SH-SY5Y (cell line): ENCODE measurements at regions not wholly inside any gene's neighbourhood (a gene's known extent, or its start where the extent isn't known, plus 50 kb on each side); places are given as distances from the start of the nearest gene placed in this dataset.

Experiments
- GATA2 ChIP-seq: IDR thresholded peaks from 2 replicates; pipeline ENCODE4 v1.6.1; 2011; ENCODE audit warnings: mild to moderate bottlenecking, low read depth, low read length
- GATA3 ChIP-seq: IDR thresholded peaks from 2 replicates; pipeline ENCODE4 v1.6.1; 2011; ENCODE audit warnings: low read depth, mild to moderate bottlenecking, low read length, moderate library complexity

DNA sequence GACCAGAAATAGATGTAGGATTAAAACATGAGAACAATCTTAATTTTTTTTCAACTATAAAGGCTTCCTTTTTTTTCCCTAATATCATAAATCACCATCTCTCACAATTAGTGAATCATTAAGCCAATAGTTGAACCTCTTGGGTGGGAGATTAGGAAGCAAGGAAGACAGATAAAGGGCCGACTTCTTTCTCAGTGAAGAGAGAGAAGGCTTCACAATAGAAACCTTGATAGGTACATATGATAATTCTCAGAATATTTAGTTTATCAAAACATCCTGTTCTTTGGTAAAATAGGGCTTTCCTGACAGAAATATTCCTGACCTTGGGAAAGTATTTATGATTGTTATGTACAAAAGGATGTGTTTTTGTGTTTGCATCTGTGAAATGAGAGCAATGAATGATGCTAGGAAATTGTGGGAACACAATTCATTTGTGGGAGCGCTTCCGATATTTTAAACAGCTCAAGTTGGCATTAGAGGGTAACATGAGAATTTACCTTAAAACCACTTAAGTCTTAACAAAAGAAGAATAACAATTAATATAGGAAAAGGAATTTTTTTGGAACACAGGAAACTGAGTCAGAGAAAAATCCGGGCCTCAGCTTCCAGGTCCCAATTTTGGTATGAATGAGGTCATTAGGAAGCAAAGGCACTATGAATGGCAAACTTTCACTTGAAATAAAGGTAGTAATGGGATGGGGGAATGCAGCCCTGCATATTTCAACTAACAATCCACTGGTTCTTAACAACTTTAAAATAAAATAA is 263.2 kb upstream of the TGFBR2 start:
- no peak for TF ChIP-seq GATA3
- TF ChIP-seq GATA2: no peak

DNA sequence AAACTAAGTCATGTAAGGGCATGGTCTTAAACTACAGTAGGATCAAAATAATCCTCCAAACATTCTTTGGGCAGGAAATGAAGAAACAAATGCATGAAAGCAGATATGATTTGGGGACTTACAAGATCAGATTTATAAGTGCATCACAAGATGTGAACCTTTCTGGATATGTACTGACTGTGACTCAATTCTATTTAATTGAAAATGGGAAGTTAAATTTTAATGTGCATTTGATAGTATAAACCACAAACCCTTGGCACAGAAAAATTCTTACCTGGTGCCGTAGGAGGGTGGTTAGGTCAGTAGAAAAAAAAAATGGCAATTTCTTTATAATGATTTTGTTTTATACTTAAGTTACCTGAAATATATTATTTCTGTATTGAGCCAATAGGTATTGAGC is 262.5 kb upstream of the TGFBR2 start:
- TF ChIP-seq GATA3: no peak
- TF ChIP-seq GATA2: no peak

DNA sequence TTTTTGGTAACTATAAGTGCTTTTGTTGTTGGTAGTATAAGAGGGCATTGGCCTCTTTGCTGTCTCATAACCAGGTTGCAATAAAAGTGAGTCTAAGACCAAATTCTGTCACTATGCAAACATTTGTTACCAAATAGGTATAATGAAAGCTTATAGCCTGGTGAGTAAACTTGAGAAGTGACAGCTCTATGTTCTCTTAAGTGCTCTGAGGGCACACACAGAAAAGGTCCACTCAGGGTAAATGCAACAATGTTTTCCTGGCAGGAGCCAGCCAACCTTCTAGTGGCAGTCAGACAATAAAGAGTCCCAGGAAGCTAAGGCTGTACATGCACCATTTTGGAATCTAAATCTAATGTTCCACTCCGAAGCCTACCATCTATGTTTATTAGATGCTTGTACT is 262.1 kb upstream of the TGFBR2 start:
- TF ChIP-seq GATA2 (no peak), GATA3 (no peak)

DNA sequence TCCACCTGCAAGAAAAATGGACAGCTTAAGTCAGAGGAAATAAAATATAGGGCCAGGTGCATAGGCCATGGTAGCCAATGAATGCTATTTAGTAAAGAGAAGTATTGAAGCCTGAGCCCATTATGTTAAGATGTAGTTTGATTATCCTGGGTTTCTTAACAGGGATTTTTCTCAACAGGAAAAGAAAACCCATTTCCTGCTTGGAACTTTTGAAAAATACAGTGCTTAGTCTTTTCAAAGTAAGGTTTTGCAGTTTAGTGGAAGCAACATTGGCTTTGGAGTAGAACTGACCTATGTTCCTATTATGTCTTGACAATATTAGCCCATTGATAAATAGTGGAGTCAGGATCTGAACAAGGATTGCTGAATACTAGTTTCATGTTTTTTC is 259.5 kb upstream of the TGFBR2 start:
- TF ChIP-seq GATA2 (no peak), GATA3 (no peak)

DNA sequence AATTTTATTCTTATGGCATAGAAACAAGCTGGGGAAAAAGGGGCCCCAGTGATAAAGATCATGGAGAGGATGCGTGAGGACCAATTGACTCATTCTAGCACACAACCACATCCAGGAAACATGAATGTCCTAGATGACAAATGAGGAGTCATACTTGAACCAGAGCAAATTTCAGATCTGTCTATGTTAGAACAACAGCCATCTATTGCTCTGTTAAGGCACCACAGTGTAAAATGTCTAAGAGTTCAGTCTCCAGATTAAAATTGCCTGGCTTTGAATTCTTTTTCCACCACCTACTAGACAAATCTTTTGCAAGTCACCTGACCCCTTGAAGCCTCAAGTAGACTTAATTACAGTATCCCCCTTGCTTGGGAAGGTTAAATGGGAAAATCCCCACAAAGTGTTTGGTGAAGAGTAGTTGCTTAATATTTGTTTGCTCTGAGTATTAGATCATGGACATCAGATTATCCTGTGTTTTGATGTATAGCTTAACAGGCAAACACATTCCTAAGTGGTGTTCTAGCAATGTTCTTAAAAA is 258.7 kb upstream of the TGFBR2 start:
- TF ChIP-seq GATA3: no peak
- no peak for TF ChIP-seq GATA2

DNA sequence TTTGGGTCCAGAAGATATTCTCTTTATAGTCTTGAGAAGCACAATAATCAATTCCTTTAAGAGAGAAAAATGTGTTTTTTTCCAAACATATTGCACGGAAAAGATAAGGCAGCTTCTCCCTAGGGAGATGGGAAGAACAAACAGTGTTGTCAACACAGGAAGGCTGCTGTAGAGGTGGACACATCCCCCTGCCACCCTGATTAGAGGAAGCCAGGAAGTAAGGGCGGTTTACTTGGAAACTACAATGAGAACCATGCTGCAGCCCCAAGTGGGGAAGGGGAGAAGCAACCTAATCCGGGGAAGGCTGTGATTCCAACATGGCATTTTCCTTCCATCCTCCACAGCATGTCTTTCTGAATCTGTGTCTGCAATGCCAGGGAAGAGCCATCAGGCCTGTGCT is 256.9 kb upstream of the TGFBR2 start:
- no peak for TF ChIP-seq GATA3
- no peak for TF ChIP-seq GATA2

DNA sequence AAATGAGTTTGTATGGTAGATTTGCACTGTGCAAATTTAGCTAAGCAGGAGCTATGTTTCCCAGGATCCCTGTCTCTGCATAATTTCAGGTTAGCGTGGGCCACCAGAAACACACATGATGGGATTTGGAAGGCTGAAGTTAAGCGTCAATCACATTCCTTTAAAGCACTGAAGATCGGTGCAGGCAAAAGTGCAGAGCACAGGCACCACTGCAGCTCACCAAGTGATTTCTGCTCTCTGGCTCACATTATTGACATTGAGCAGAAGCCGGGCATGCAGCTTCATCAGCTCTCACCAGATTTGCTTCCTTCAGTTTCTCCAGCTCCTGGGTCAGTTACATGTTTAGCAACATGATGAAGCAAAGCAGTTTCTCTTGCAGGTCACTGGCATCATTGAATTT is 256.4 kb upstream of the TGFBR2 start:
- TF ChIP-seq GATA3 (no peak), GATA2 (no peak)

DNA sequence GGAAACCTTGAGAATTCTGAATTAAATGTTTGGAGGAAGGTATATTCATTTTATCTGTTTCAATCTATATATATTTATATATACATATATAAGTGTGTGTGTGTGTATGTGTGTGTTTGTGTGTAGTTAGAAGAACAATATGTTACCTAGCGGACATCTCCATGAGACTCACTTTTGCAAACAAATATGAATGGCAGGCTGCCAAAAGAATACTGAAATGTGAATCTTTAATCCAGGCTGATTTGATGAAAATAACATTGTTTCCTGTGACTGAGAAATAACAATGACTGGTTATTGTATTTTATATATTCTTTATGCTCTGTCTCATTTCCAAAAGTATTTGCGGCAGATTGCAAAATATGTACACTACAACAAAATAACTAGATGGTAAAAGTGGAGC is 255.5 kb upstream of the TGFBR2 start:
- TF ChIP-seq GATA3: no peak

DNA sequence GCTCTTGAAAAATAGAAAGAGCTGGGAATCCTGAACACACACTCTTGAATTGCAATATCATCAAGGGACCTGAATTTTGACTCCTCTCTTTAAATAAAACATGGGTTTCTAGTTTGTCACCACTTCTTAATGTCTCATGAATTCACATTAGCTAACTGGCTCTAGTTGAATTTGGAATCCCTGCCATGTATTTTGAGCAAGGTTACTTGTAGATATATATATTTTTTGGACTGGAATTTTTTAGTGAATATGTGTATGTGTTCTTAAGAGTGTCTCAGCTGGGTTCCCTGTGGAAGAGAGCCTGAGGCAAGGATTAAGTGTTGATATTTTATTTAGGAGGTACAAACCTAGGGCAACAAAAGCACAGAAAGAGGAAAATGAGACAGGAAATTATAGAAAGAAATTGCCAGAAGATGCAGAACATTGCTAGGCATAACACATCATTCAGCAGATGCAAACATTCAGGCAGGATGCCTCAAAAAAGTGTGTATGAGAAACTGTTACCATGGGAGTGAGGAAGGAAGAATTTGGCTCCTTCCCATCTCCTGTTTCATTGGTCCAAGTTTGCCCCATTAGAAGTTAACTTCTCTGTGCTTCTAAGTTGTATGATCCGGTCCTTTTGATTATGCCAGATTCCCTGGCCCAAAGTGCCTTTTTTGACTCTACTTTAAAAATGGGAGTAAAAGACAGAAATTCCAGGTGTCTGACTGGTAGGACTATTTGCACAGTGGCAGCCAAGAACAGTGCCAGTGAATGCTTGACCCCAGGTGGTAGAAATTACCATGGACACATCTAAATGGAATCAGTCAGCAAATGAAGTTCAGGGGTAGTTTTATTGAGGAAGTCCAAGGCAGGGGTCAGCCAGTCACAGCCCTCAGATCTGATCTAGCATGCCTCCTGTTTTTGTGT is 253.7 kb upstream of the TGFBR2 start:
- TF ChIP-seq GATA3 (no peak), GATA2 (no peak)

DNA sequence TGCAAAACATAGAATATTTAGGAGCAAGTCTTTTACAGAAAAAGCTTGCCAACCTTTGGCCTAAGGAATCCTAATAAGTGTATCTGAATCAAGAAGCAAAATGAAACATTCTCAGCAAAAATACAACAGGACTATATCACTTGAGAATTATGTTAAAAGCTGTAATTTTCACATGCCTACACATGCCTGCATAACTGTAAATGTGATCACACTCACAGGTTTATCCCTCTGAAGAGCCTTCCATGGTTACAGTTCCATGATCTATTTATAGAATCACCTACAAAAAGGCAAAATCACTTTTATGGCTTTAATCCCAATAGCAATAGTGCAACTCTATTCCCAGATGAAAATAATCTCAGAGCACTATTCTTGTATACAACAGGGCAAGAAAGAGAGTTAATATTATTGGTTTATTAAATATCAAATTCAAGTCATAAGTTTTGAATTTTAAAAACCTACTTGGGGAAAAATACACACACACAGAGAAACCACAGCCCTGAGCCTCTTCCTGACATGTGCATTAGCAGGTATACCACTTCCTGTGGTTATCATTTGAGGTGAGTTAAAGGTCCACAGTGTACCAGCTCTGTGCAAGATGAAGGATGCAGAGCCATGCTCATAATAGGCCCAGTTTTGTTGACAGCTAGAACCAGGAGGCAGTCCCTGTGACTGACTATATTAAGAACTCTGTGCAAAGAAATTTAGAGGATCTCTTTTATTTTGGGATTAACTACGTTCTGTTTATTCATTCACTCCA is 252.5 kb upstream of the TGFBR2 start:
- TF ChIP-seq GATA2: no peak
- TF ChIP-seq GATA3: no peak

DNA sequence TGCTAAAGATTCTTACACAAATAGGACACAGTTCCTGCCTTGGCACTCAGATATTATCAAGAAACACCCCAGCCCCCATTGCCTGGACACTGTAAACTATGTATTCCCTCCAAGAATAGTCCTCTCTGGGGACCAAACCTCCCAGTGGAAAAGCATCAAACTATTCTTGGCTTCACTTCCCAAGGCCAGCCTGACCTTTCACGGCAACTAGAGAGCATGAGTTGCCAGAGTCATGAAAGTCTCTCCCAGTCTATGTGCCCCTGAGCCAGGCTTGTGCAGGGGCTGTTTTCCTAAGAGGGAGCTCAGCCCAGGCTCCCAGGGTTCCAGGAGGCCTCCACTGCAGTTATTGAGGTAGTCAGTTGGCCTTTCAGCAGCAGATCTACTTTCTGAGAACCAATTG is 251.9 kb upstream of the TGFBR2 start:
- TF ChIP-seq GATA3 (no peak), GATA2 (no peak)

DNA sequence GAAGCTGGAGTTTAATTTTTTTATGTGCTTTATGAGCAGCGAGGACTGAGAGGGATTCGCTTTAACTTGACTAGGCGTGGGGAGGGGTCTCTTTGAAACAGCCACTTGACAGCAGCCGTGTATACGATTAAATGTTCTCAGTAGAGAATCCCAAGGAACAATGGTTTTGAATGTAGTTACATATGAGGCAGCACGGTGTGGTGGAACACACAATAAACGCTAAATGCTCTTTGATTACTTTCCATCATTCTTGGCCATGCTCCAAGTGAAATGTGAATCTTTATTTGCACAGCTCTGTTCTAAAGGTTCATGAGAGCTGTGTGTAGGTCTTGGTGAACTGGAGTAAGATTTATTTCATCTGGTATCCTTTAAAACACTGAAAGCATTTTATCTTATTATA is 251.4 kb upstream of the TGFBR2 start:
- TF ChIP-seq GATA3 (no peak), GATA2 (no peak)

DNA sequence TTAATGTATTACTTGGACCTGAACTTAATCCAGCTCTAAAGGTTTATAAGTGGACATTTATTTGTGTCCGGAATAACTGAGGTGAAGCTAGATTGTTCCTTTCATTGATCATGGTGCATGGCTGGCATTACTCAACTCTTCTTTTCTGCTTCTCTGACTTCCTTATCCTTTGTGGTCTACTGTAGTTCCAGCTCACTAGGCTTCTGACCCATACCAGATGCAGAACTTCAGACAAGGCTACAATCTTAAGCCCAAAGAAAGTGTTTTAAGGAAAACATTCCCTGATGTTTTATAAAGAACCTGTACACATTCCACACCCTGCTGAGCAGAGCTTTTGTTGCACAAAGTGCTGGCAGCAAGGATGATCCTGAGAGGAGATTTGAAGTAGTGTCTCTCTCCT is 250.8 kb upstream of the TGFBR2 start:
- no peak for TF ChIP-seq GATA2
